ENCODE measurements at regions not wholly inside any gene's neighbourhood (a gene's known extent, or its start where the extent isn't known, plus 50 kb on each side); places are given as distances from the start of the nearest gene placed in this dataset.

- no peak for DNase-seq
- Histone ChIP-seq H3K27me3 (ENCODE audit: control insufficient read depth, insufficient read depth, low read length) (no peaks in the 10 kb centered on the region), H3K4me1 (ENCODE audit: control insufficient read depth in 2 of 3, insufficient read depth in 2 of 3, low read depth in 1 of 3, low read length in 3 of 3) (no peaks in the 10 kb centered on the region), H3K4me3 (ENCODE audit: low read length in 3 of 3) (no peak overlapping the region), H3K27ac (ENCODE audit: low read depth in 2 of 2, low read length in 2 of 2) (no peak overlapping the region), H3K9ac (ENCODE audit: low read length in 3 of 3) (no peak overlapping the region), H3K9me3 (ENCODE audit: control insufficient read depth in 2 of 3, insufficient read depth in 1 of 3, low read length in 3 of 3) (peaks cover 0 to 5% (median 0%) of the 10 kb centered on the region in 3 donors), H3K36me3 (ENCODE audit: control insufficient read depth in 2 of 3, insufficient read depth in 3 of 3, low read length in 3 of 3) (no peaks in the 10 kb centered on the region)
- FAIRE-seq: no peak
- intact Hi-C loops (cut with DNase I): loop anchor here (10.0 kb wide), 2 partner anchors 165 to 305 kb away; no protein-coding TSS in a partner anchor
- no peak for TF ChIP-seq CTCF (IDR thresholded peaks at IDR 0.05; ENCODE audit: borderline replicate concordance, extremely low read depth, insufficient read depth)
These were observed 331.5 kb upstream of the NPVF start for GRCh38 chr7:25559581-25560367.

GRCh38 chr7:25562673-25563182 is 334.4 kb upstream of the NPVF start:
- Histone ChIP-seq H3K9ac (ENCODE audit: low read length in 3 of 3) (no peak overlapping the region), H3K4me1 (ENCODE audit: control insufficient read depth in 2 of 3, insufficient read depth in 2 of 3, low read depth in 1 of 3, low read length in 3 of 3) (no peaks in the 10 kb centered on the region), H3K4me3 (ENCODE audit: low read length in 3 of 3) (no peak overlapping the region), H3K36me3 (ENCODE audit: control insufficient read depth in 2 of 3, insufficient read depth in 3 of 3, low read length in 3 of 3) (no peaks in the 10 kb centered on the region), H3K9me3 (ENCODE audit: control insufficient read depth in 2 of 3, insufficient read depth in 1 of 3, low read length in 3 of 3) (peaks cover 0 to 5% (median 0%) of the 10 kb centered on the region in 3 donors), H3K27ac (ENCODE audit: low read depth in 2 of 2, low read length in 2 of 2) (no peak overlapping the region), H3K27me3 (ENCODE audit: control insufficient read depth, insufficient read depth, low read length) (no peaks in the 10 kb centered on the region)
- FAIRE-seq: no peak
- DNase-seq: no peak
- no peak for TF ChIP-seq CTCF (IDR thresholded peaks at IDR 0.05; ENCODE audit: borderline replicate concordance, extremely low read depth, insufficient read depth)
- intact Hi-C loops (cut with DNase I): loop anchor here (10.0 kb wide), 2 partner anchors 168 to 308 kb away; no protein-coding TSS in a partner anchor

GRCh38 chr7:25565002-25565401 is 336.7 kb upstream of the NPVF start:
- no peak for DNase-seq
- FAIRE-seq: no peak
- no peaks in the 10 kb centered on the region for H3K27me3 ChIP-seq (ENCODE audit: control insufficient read depth, insufficient read depth, low read length)
- no peak overlapping the region for H3K27ac ChIP-seq (ENCODE audit: low read depth in 2 of 2, low read length in 2 of 2)
- no peak overlapping the region for H3K4me3 ChIP-seq (ENCODE audit: low read length in 3 of 3)
- intact Hi-C loops (cut with DNase I): loop anchor here (10.0 kb wide), 2 partner anchors 170 to 310 kb away; no protein-coding TSS in a partner anchor
- TF ChIP-seq CTCF (IDR thresholded peaks at IDR 0.05; ENCODE audit: borderline replicate concordance, extremely low read depth, insufficient read depth): no peak
- H3K9ac ChIP-seq (ENCODE audit: low read length in 3 of 3): no peak overlapping the region
- no peaks in the 10 kb centered on the region for H3K9me3 ChIP-seq (ENCODE audit: control insufficient read depth in 2 of 3, insufficient read depth in 1 of 3, low read length in 3 of 3)
- no peaks in the 10 kb centered on the region for H3K36me3 ChIP-seq (ENCODE audit: control insufficient read depth in 2 of 3, insufficient read depth in 3 of 3, low read length in 3 of 3)
- H3K4me1 ChIP-seq (ENCODE audit: control insufficient read depth in 2 of 3, insufficient read depth in 2 of 3, low read depth in 1 of 3, low read length in 3 of 3): no peaks in the 10 kb centered on the region

Measured in kidney (tissue), 13 donors.